ENCODE measurements at regions not wholly inside any gene's neighbourhood (a gene's known extent, or its start where the extent isn't known, plus 50 kb on each side); places are given as distances from the start of the nearest gene placed in this dataset.

DNA sequence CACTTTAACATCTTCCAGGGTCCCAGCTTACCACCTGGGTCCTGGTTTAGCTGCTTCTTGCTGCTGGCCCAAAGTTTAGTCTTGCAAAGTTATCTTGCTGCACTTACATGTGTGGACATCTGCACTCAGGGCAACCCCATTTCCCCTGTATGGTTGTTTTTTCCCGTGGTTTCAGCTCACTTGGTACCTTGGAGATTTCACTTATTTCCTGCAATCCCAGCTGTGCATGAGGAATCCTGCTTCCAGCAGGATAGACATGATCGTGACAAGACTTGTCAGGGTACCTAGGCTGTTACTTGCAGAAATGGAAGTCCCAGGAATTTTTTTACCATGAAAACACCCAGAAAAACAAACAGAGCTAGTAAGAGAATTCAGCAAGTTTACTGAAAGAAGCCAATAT, 95.9 kb upstream of the LEP start:
- no peaks in the 10 kb centered on the region for H3K4me1 ChIP-seq (ENCODE audit: insufficient read depth, low read length)
- no peak overlapping the region for H3K9ac ChIP-seq (ENCODE audit: low read length)
- H3K27me3 ChIP-seq (ENCODE audit: control insufficient read depth in 1 of 2, insufficient read depth in 2 of 2, low read length in 2 of 2): peaks cover 0 to 6% of the 10 kb centered on the region in 2 donors
- H3K4me3 ChIP-seq (ENCODE audit: low read depth in 1 of 2, low read length in 2 of 2): no peak overlapping the region
- no peaks in the 10 kb centered on the region for H3K36me3 ChIP-seq (ENCODE audit: insufficient read depth, low read length)
- H3K27ac ChIP-seq (ENCODE audit: low read depth, low read length): no peak overlapping the region
- H3K9me3 ChIP-seq (ENCODE audit: low read length): no peaks in the 10 kb centered on the region

DNA sequence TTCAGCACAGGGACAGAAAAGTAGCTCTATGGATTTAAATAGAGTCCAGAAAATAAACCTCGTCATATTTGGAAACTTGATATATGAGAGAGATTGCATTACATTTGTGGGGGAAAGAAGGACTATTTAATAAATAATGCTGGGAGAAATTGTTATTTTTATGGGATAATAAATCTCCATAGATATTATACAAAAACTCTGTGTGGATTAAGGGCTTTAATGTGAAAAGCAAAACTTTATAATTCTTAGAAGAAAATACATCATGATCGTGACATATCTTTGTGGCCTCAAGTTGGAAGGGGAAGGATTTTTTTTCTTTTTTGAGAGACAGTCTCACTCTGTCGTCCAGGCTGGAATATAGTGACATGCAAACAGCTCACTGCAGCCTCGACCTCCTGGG, 95.0 kb upstream of the LEP start:
- Histone ChIP-seq H3K4me1 (ENCODE audit: insufficient read depth, low read length) (no peaks in the 10 kb centered on the region), H3K9me3 (ENCODE audit: low read length) (no peaks in the 10 kb centered on the region), H3K27me3 (ENCODE audit: control insufficient read depth in 1 of 2, insufficient read depth in 2 of 2, low read length in 2 of 2) (peaks cover 0 to 6% of the 10 kb centered on the region in 2 donors), H3K36me3 (ENCODE audit: insufficient read depth, low read length) (no peaks in the 10 kb centered on the region), H3K9ac (ENCODE audit: low read length) (no peak overlapping the region), H3K27ac (ENCODE audit: low read depth, low read length) (no peak overlapping the region), H3K4me3 (ENCODE audit: low read depth in 1 of 2, low read length in 2 of 2) (no peak overlapping the region)

- Histone ChIP-seq H3K27ac (ENCODE audit: low read depth, low read length) (no peak overlapping the region), H3K9me3 (ENCODE audit: low read length) (no peaks in the 10 kb centered on the region), H3K9ac (ENCODE audit: low read length) (no peak overlapping the region), H3K4me3 (ENCODE audit: low read depth in 1 of 2, low read length in 2 of 2) (no peak overlapping the region), H3K4me1 (ENCODE audit: insufficient read depth, low read length) (no peaks in the 10 kb centered on the region), H3K27me3 (ENCODE audit: control insufficient read depth in 1 of 2, insufficient read depth in 2 of 2, low read length in 2 of 2) (peaks cover 0 to 6% of the 10 kb centered on the region in 2 donors), H3K36me3 (ENCODE audit: insufficient read depth, low read length) (no peaks in the 10 kb centered on the region)
These were observed 92.4 kb upstream of the LEP start for GRCh38 chr7:128148676-128149075.

GRCh38 chr7:128150223-128150865, 90.7 kb upstream of the LEP start:
- no peaks in the 10 kb centered on the region for H3K36me3 ChIP-seq (ENCODE audit: insufficient read depth, low read length)
- H3K9ac ChIP-seq (ENCODE audit: low read length): no peak overlapping the region
- H3K4me3 ChIP-seq (ENCODE audit: low read depth in 1 of 2, low read length in 2 of 2): no peak overlapping the region
- no peaks in the 10 kb centered on the region for H3K4me1 ChIP-seq (ENCODE audit: insufficient read depth, low read length)
- H3K27ac ChIP-seq (ENCODE audit: low read depth, low read length): no peak overlapping the region
- H3K27me3 ChIP-seq (ENCODE audit: control insufficient read depth in 1 of 2, insufficient read depth in 2 of 2, low read length in 2 of 2): peaks cover 0 to 6% of the 10 kb centered on the region in 2 donors
- H3K9me3 ChIP-seq (ENCODE audit: low read length): no peaks in the 10 kb centered on the region

DNA sequence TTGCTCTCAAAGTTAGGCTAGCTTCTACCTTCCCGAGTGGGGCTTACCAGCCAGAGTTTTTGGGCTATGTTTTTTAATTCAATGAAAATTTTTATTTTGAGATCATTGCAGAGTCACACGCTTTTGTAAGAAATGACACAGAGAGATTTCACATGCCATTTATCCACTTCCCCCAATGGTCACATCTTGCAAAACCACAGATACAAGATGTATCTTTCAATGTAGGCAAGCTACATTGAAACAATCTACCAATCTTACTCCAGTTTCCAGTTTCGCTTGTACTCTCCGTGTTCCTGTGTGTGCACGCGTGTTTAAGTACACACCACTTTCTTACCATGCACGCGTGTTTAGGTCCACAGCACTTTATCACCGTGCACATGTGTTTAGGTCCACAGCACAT, 89.4 kb upstream of the LEP start:
- no peak overlapping the region for H3K27ac ChIP-seq (ENCODE audit: low read depth, low read length)
- H3K4me1 ChIP-seq (ENCODE audit: insufficient read depth, low read length): no peaks in the 10 kb centered on the region
- H3K36me3 ChIP-seq (ENCODE audit: insufficient read depth, low read length): no peaks in the 10 kb centered on the region
- no peak overlapping the region for H3K9ac ChIP-seq (ENCODE audit: low read length)
- no peaks in the 10 kb centered on the region for H3K9me3 ChIP-seq (ENCODE audit: low read length)
- peaks cover 0 to 6% of the 10 kb centered on the region in 2 donors for H3K27me3 ChIP-seq (ENCODE audit: control insufficient read depth in 1 of 2, insufficient read depth in 2 of 2, low read length in 2 of 2)
- H3K4me3 ChIP-seq (ENCODE audit: low read depth in 1 of 2, low read length in 2 of 2): no peak overlapping the region

DNA sequence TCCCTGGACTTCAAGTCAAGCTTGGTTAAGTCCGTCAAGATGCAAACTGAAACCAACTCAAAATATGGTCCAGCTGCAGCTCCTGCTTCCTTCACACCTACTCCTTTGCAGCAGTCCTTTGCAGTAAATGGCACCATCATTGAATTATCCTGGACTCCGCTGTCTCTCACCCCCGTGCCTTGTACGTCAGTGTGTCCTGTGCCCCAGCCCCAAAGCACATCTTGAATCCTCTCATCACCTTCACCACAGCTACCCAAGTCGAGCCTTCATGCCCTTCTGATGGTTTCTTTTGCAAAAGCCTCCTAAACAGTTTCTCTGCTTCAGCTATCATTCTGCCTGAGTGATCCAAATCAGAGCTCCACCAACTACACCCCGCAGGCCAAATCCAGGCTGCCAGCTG, 88.4 kb upstream of the LEP start:
- H3K9me3 ChIP-seq (ENCODE audit: low read length): no peaks in the 10 kb centered on the region
- no peak overlapping the region for H3K27ac ChIP-seq (ENCODE audit: low read depth, low read length)
- no peaks in the 10 kb centered on the region for H3K36me3 ChIP-seq (ENCODE audit: insufficient read depth, low read length)
- no peak overlapping the region for H3K4me3 ChIP-seq (ENCODE audit: low read depth in 1 of 2, low read length in 2 of 2)
- no peaks in the 10 kb centered on the region for H3K4me1 ChIP-seq (ENCODE audit: insufficient read depth, low read length)
- H3K9ac ChIP-seq (ENCODE audit: low read length): no peak overlapping the region
- H3K27me3 ChIP-seq (ENCODE audit: control insufficient read depth in 1 of 2, insufficient read depth in 2 of 2, low read length in 2 of 2): peaks cover 0 to 6% of the 10 kb centered on the region in 2 donors

GRCh38 chr7:128153436-128153835, 87.6 kb upstream of the LEP start:
- Histone ChIP-seq H3K27ac (ENCODE audit: low read depth, low read length) (no peak overlapping the region), H3K9me3 (ENCODE audit: low read length) (no peaks in the 10 kb centered on the region), H3K36me3 (ENCODE audit: insufficient read depth, low read length) (no peaks in the 10 kb centered on the region), H3K4me3 (ENCODE audit: low read depth in 1 of 2, low read length in 2 of 2) (no peak overlapping the region), H3K4me1 (ENCODE audit: insufficient read depth, low read length) (no peaks in the 10 kb centered on the region), H3K27me3 (ENCODE audit: control insufficient read depth in 1 of 2, insufficient read depth in 2 of 2, low read length in 2 of 2) (no peaks in the 10 kb centered on the region), H3K9ac (ENCODE audit: low read length) (no peak overlapping the region)

DNA sequence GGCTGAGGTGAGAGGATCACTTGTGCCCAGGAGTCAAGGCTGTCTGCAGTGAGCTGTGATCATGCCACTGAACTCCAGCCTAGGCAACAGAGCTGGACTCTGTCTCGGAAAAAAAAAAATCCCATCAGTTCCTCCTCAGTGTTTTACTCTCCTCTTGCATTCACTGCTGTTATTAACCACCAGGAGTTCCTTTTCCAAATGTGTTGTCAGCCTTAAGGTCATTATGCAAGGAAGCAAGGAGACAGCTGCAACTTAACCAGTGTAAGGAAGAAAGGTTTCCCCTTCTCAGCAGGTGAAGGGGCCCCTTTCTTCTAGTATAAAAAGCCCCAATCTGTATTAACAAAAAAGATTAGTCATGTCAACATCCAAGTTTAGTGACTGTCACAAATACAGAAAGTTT, 86.6 kb upstream of the LEP start:
- H3K4me1 ChIP-seq (ENCODE audit: insufficient read depth, low read length): no peaks in the 10 kb centered on the region
- H3K9me3 ChIP-seq (ENCODE audit: low read length): no peaks in the 10 kb centered on the region
- H3K4me3 ChIP-seq (ENCODE audit: low read depth in 1 of 2, low read length in 2 of 2): no peak overlapping the region
- no peaks in the 10 kb centered on the region for H3K27me3 ChIP-seq (ENCODE audit: control insufficient read depth in 1 of 2, insufficient read depth in 2 of 2, low read length in 2 of 2)
- no peak overlapping the region for H3K27ac ChIP-seq (ENCODE audit: low read depth, low read length)
- H3K9ac ChIP-seq (ENCODE audit: low read length): no peak overlapping the region
- no peaks in the 10 kb centered on the region for H3K36me3 ChIP-seq (ENCODE audit: insufficient read depth, low read length)

- no peaks in the 10 kb centered on the region for H3K9me3 ChIP-seq (ENCODE audit: low read length)
- H3K9ac ChIP-seq (ENCODE audit: low read length): no peak overlapping the region
- no peaks in the 10 kb centered on the region for H3K27me3 ChIP-seq (ENCODE audit: control insufficient read depth in 1 of 2, insufficient read depth in 2 of 2, low read length in 2 of 2)
- H3K27ac ChIP-seq (ENCODE audit: low read depth, low read length): no peak overlapping the region
- no peaks in the 10 kb centered on the region for H3K4me1 ChIP-seq (ENCODE audit: insufficient read depth, low read length)
- no peak overlapping the region for H3K4me3 ChIP-seq (ENCODE audit: low read depth in 1 of 2, low read length in 2 of 2)
- H3K36me3 ChIP-seq (ENCODE audit: insufficient read depth, low read length): no peaks in the 10 kb centered on the region
These were observed 85.9 kb upstream of the LEP start for GRCh38 chr7:128155100-128155740.

DNA sequence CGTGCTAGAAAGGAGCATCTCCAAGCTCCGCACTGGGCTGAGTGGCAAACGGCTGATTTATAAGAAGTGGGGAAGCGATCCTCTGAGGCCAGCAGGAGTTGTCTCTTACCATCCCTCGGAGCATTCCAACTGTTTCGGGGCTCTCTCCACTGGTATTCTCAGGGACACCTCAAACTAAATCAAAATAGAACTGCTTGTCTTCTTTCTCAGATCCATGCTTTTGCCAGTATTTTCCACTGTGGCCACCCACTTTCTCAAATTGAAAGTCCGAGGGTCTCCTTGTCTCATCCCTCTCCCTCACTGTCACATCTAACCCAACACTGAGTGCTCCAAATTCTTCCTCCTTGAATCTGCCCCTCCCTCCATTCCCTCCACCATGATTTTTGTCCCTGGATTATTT, 83.2 kb upstream of the LEP start:
- no peak overlapping the region for H3K27ac ChIP-seq (ENCODE audit: low read depth, low read length)
- no peak overlapping the region for H3K4me3 ChIP-seq (ENCODE audit: low read depth in 1 of 2, low read length in 2 of 2)
- peaks cover 6 to 7% of the 10 kb centered on the region in 2 donors for H3K27me3 ChIP-seq (ENCODE audit: control insufficient read depth in 1 of 2, insufficient read depth in 2 of 2, low read length in 2 of 2)
- H3K36me3 ChIP-seq (ENCODE audit: insufficient read depth, low read length): no peaks in the 10 kb centered on the region
- no peaks in the 10 kb centered on the region for H3K9me3 ChIP-seq (ENCODE audit: low read length)
- H3K9ac ChIP-seq (ENCODE audit: low read length): no peak overlapping the region
- H3K4me1 ChIP-seq (ENCODE audit: insufficient read depth, low read length): no peaks in the 10 kb centered on the region

- H3K9me3 ChIP-seq (ENCODE audit: low read length): no peaks in the 10 kb centered on the region
- H3K27ac ChIP-seq (ENCODE audit: low read depth, low read length): no peak overlapping the region
- H3K9ac ChIP-seq (ENCODE audit: low read length): no peak overlapping the region
- H3K27me3 ChIP-seq (ENCODE audit: control insufficient read depth in 1 of 2, insufficient read depth in 2 of 2, low read length in 2 of 2): peaks cover 8 to 9% of the 10 kb centered on the region in 2 donors
- H3K4me1 ChIP-seq (ENCODE audit: insufficient read depth, low read length): no peaks in the 10 kb centered on the region
- no peaks in the 10 kb centered on the region for H3K36me3 ChIP-seq (ENCODE audit: insufficient read depth, low read length)
- H3K4me3 ChIP-seq (ENCODE audit: low read depth in 1 of 2, low read length in 2 of 2): no peak overlapping the region
These were observed 82.7 kb upstream of the LEP start for GRCh38 chr7:128158370-128158769.

DNA sequence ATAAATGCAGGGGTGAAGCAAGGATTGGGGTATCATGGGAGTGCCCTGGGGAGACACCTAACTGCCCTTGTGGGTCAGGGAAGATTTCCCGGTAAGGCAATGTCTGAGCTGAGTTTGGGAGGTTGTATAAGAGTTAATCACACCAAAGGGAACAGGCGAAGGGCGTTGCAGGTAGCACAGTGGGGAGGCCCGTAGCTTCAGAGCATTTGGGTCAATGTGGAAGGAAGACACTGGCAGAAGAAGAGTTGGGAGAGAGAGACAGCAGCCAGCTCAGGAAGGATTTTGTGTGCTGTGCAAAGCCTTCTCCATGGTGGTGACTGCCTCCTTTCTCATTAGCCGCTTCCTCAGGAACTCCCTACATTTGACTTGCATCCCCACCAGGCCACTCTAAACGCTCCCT, 80.8 kb upstream of the LEP start:
- Histone ChIP-seq H3K27ac (ENCODE audit: low read depth, low read length) (no peak overlapping the region), H3K27me3 (ENCODE audit: control insufficient read depth in 1 of 2, insufficient read depth in 2 of 2, low read length in 2 of 2) (peaks cover 15 to 27% of the 10 kb centered on the region in 2 donors), H3K4me1 (ENCODE audit: insufficient read depth, low read length) (no peaks in the 10 kb centered on the region), H3K4me3 (ENCODE audit: low read depth in 1 of 2, low read length in 2 of 2) (no peak overlapping the region), H3K9ac (ENCODE audit: low read length) (no peak overlapping the region), H3K9me3 (ENCODE audit: low read length) (no peaks in the 10 kb centered on the region), H3K36me3 (ENCODE audit: insufficient read depth, low read length) (no peaks in the 10 kb centered on the region)
